Heart left ventricle (tissue), 16 donors: ENCODE measurements at regions not wholly inside any gene's neighbourhood (a gene's known extent, or its start where the extent isn't known, plus 50 kb on each side); places are given as distances from the start of the nearest gene placed in this dataset.

Source experiments
- ATAC-seq, 4 donors: fragments of 200-7000 bp; cut with Tn5 transposase; one replicate each; pipeline ENCODE4 v1.9.1; 2020 to 2022; ENCODE audit warnings: moderate library complexity in 4 of 4, mild to moderate bottlenecking in 3 of 4, moderate number of reproducible peaks in 1 of 4
- DNase-seq, 5 donors: peaks; one replicate each; pipeline ENCODE4 v3.0.0-alpha.2; 2020
- H3K27ac ChIP-seq, 12 donors: fragments of 200-600 bp; sonication (generic) in 4 of 12; one replicate each; pipeline versions ENCODE4 v1.5.0 to v1.8.0; 2016 to 2022; ENCODE audit warnings: mild to moderate bottlenecking in 2 of 12
- H3K27me3 ChIP-seq, 9 donors: fragments of 200-600 bp; sonication (generic) in 2 of 9; one replicate each; pipeline versions ENCODE4 v1.5.1 to v1.8.0; 2016 to 2022; ENCODE audit warnings: mild to moderate bottlenecking in 3 of 9
- H3K36me3 ChIP-seq, 9 donors: fragments of 200-600 bp; sonication (generic) in 2 of 9; one replicate each; pipeline versions ENCODE4 v1.5.0 to v1.8.0; 2018 to 2022; ENCODE audit warnings: mild to moderate bottlenecking in 2 of 9
- H3K4me1 ChIP-seq, 12 donors: fragments of 200-600 bp; sonication (generic) in 4 of 12; one replicate each; pipeline versions ENCODE4 v1.5.0 to v1.8.0; 2016 to 2022; ENCODE audit warnings: mild to moderate bottlenecking in 3 of 12
- H3K4me3 ChIP-seq, 12 donors: fragments of 200-600 bp; sonication (generic) in 4 of 12; one replicate each; pipeline versions ENCODE4 v1.5.0 to v1.8.0; 2017 to 2022; ENCODE audit warnings: mild to moderate bottlenecking in 9 of 12, moderate library complexity in 4 of 12
- H3K9me3 ChIP-seq, 12 donors: fragments of 200-600 bp; sonication (generic) in 4 of 12; one replicate each; pipeline versions ENCODE4 v1.5.0 to v1.8.0; 2016 to 2022; ENCODE audit warnings: mild to moderate bottlenecking in 1 of 12
- POLR2A ChIP-seq, 2 donors: fragments of 450-650 bp; IDR thresholded peaks; one replicate each; pipeline ENCODE4 v1.6.1; 2017; ENCODE audit warnings: antibody characterized with exemption in 2 of 2, mild to moderate bottlenecking in 2 of 2, moderate library complexity in 2 of 2
- WGBS, 4 donors: extraction: QIAGEN DNeasy Blood & Tissue Kit in 2 of 4; methylation state at CpG; one replicate each; pipeline versions ENCODE4 v1.1.5 to v1.1.7; 2013 to 2018; 5-methylcytosine and 5-hydroxymethylcytosine counted together
- intact Hi-C, 10 donors: fragments of 100-400 bp; cut with DNase I; formaldehyde crosslinking; loops; one replicate each; pipeline versions ENCODE4 v1.11.1 to v1.14.2; 2022
- TF ChIP-seq, protein P1 (sequence below), 12 donors: fragments of 200-600 bp; sonication (generic) in 4 of 12; IDR thresholded peaks; one replicate each; pipeline versions ENCODE4 v1.5.0 to v1.8.0; 2018 to 2022; ENCODE audit warnings: antibody characterized with exemption in 12 of 12, mild to moderate bottlenecking in 5 of 12
- donor health status: ischemic (EF 13 %, LVEDD 7.1; RV severe dilation, severe dysfunction).
- donor health status: healthy with polysubstance abuse.
- donor health status: DM: no; HTN: yes; CAD: no.
- donor health status: DM: no; HTN: no; CAD: no.
- donor health status: ischemic (EF 25% LVEDD 6.9; RV normal size, moderate dysfunction).
- donor health status: ischemic (EF 25% LVEDD 5.7; RV mildly dilated, moderate dysfunction).
- donor health status: healthy.
- donor health status: DM: yes; HTN: yes; CAD: no.
- donor health status: ischemic (EF 35%, LVEDD 5.7; RV mildly dilated, moderate dysfunction).
- donor health status: nonischemic (EF 11% LVEDD 7.7; RV severe dilation, severe dysfunction).
- donor health status: DM: yes; HTN: yes; CAD: no.
- donor health status: PGD.
- donor health status: ischemic (EF 29% LVEDD 5.4; RV normal size, mild dysfunction).
- donor health status: nonischemic (EF 23%, LVEDD 6.1; RV moderate dilation, normal function).

DNA sequence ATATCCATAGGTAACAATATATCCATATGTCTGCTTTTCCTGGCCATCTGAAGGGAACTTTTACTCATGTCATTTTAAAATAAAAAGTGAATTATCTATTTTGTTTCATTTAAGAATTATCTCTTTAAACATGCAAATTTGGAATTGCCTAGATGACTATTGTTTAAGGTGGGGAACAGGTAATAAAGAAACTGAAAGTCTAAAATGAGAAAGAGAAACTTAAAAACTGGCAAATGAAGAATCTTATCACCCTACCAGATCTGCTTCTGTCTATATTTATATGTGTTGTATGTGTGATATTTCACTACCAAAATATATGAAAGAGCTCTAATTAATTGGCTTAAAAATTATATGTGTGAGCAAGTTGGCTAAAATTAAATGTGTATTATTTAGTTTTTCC, 243.2 kb upstream of the KCNH7 start:
- no peak overlapping the region for H3K4me3 ChIP-seq
- H3K4me1 ChIP-seq = no peaks in the 10 kb centered on the region
- H3K9me3 ChIP-seq = peaks cover 0 to 8% (median 0%) of the 10 kb centered on the region in 12 donors
- no peak for TF ChIP-seq POLR2A (IDR thresholded peaks at IDR 0.05)
- TF ChIP-seq, protein P1, sequence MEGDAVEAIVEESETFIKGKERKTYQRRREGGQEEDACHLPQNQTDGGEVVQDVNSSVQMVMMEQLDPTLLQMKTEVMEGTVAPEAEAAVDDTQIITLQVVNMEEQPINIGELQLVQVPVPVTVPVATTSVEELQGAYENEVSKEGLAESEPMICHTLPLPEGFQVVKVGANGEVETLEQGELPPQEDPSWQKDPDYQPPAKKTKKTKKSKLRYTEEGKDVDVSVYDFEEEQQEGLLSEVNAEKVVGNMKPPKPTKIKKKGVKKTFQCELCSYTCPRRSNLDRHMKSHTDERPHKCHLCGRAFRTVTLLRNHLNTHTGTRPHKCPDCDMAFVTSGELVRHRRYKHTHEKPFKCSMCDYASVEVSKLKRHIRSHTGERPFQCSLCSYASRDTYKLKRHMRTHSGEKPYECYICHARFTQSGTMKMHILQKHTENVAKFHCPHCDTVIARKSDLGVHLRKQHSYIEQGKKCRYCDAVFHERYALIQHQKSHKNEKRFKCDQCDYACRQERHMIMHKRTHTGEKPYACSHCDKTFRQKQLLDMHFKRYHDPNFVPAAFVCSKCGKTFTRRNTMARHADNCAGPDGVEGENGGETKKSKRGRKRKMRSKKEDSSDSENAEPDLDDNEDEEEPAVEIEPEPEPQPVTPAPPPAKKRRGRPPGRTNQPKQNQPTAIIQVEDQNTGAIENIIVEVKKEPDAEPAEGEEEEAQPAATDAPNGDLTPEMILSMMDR (IDR thresholded peaks at IDR 0.05) = no peak
- H3K27me3 ChIP-seq = no peaks in the 10 kb centered on the region
- no peaks in the 10 kb centered on the region for H3K36me3 ChIP-seq
- intact Hi-C loops = no loop called here
- no peak for ATAC-seq
- DNase-seq = no peak
- H3K27ac ChIP-seq = no peak overlapping the region

- TF ChIP-seq, protein P1 (IDR thresholded peaks at IDR 0.05) = no peak
- TF ChIP-seq POLR2A (IDR thresholded peaks at IDR 0.05) = no peak
- WGBS, 4 donors = 32 to 47% (median 37%) methylated on average over 1 of the region's 1 CpG
- Histone ChIP-seq H3K27ac (no peak overlapping the region), H3K4me3 (no peak overlapping the region), H3K36me3 (no peaks in the 10 kb centered on the region), H3K4me1 (no peaks in the 10 kb centered on the region), H3K27me3 (no peaks in the 10 kb centered on the region), H3K9me3 (peaks cover 0 to 6% (median 0%) of the 10 kb centered on the region in 12 donors)
- DNase-seq (no peak), ATAC-seq (no peak)
- intact Hi-C loops = no loop called here
These were observed 238.7 kb upstream of the KCNH7 start for GRCh38 chr2:163077241-163077640.

GRCh38 chr2:163066085-163066484, 227.5 kb upstream of the KCNH7 start:
- no peak for TF ChIP-seq POLR2A (IDR thresholded peaks at IDR 0.05)
- TF ChIP-seq, protein P1 (IDR thresholded peaks at IDR 0.05) = no peak
- Histone ChIP-seq H3K36me3 (no peaks in the 10 kb centered on the region), H3K9me3 (no peaks in the 10 kb centered on the region), H3K27me3 (no peaks in the 10 kb centered on the region), H3K4me1 (no peaks in the 10 kb centered on the region), H3K27ac (no peak overlapping the region), H3K4me3 (no peak overlapping the region)
- intact Hi-C loops = no loop called here
- ATAC-seq (no peak), DNase-seq (no peak)

GRCh38 chr2:163062524-163062923, 224.0 kb upstream of the KCNH7 start:
- H3K36me3 ChIP-seq = no peaks in the 10 kb centered on the region
- no peaks in the 10 kb centered on the region for H3K4me1 ChIP-seq
- H3K4me3 ChIP-seq = no peak overlapping the region
- H3K27me3 ChIP-seq = no peaks in the 10 kb centered on the region
- H3K27ac ChIP-seq = no peak overlapping the region
- 70 to 78% (median 75%) methylated on average over 3 of the region's 3 CpGs for WGBS, 4 donors
- ATAC-seq (no peak), DNase-seq (no peak)
- no peaks in the 10 kb centered on the region for H3K9me3 ChIP-seq
- no peak for TF ChIP-seq POLR2A (IDR thresholded peaks at IDR 0.05)
- TF ChIP-seq, protein P1 (IDR thresholded peaks at IDR 0.05) = no peak
- intact Hi-C loops = no loop called here
